Amygdala (tissue), 56 donors: ENCODE measurements at regions not wholly inside any gene's neighbourhood (a gene's known extent, or its start where the extent isn't known, plus 50 kb on each side); places are given as distances from the start of the nearest gene placed in this dataset.
"Not testable (repeated sequence)": the region's sequence is repeated elsewhere in the genome, so short reads cannot be mapped to it uniquely, and the experiment has no call there.

ENCODE experiments used
- DNase-seq, 56 donors: peaks; one replicate each; lab custom pipeline; 2025; lab: John Stamatoyannopoulos, UW

- DNase-seq = no peak
Measured at GRCh38 chr2:39933196-39933595, 154.1 kb upstream of the THUMPD2 start.

- DNase-seq = no peak
Measured at GRCh38 chr2:39932198-39932597, 153.1 kb upstream of the THUMPD2 start.

DNA sequence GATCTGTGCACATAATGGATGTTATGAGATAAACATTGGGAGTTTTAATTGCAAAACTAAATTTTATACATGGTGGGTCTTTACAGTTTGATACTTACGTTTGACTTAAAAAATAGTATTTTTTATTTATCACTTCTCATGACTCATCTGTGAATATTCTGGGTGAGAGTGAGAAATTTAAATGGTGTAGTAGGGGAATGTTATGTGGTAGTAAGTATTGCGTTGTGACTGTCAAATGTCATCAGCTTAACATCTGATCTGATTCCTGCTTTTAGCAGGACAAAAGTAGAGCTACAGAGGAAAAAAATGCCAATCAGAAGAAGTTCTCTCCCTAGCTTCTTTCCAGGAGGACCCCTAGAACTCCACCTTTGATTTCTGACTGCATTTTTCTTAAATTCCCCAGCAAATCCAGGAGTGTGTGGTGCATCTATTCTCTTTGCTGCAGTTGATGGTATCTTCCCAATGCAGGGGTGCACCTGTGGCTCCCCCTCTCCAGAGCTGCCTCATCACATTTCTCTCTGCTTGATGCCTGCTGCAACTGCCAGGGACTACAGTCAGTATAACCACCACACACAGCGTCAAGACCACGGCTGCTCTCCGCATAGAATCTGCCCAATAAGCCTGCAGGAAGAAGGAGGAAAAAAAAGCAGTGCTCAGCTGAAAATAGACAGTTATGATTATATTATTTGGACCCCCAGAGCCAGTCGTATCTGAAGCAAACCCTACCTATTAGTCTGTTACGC lies 151.3 kb upstream of the THUMPD2 start:
- DNase-seq = no peak

DNA sequence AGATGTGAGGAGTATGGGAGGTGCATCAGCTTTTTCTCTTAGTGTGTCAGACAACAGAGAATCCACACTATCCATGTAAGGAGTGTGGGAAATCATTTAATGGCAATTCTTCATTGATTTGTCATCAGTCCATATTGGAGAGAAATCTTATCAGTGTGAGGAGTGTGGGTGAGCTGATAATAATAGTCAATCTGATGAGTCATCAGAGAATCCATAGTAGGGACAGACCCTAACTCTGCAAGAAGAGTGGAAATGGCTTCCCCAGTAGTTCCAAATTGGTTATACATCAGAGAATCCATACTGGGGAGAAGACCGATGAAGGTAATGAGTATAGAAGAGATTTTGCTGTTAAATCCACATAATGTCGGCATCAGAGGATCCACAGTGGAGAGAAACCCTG lies 150.5 kb upstream of the THUMPD2 start:
- no peak for DNase-seq

GRCh38 chr2:39925312-39925711 lies 146.3 kb upstream of the THUMPD2 start:
- no peak for DNase-seq

DNA sequence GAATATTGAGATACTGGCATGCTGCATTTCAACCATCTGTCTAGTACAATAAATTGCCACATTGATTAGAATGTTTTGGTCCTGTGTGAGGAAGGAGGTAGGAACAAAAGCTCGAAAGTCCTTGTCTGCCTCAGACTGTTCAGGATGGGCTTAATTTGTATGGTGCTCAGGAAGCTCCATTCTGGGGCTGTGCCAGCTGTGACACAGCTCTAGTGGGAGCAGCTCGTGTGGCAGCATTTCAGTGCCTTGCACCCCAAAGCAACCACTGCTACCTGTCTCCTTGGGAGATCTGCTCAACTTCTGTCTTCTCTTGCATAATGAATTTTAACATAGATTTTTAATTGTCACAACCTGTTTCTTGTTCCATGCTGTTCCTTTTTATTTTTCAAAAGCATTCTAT lies 144.4 kb upstream of the THUMPD2 start:
- DNase-seq = no peak

- no peak for DNase-seq
Measured at GRCh38 chr2:39922679-39923405, 143.8 kb upstream of the THUMPD2 start.

- no peak for DNase-seq
Measured at GRCh38 chr2:39920307-39920801, 141.3 kb upstream of the THUMPD2 start.

DNA sequence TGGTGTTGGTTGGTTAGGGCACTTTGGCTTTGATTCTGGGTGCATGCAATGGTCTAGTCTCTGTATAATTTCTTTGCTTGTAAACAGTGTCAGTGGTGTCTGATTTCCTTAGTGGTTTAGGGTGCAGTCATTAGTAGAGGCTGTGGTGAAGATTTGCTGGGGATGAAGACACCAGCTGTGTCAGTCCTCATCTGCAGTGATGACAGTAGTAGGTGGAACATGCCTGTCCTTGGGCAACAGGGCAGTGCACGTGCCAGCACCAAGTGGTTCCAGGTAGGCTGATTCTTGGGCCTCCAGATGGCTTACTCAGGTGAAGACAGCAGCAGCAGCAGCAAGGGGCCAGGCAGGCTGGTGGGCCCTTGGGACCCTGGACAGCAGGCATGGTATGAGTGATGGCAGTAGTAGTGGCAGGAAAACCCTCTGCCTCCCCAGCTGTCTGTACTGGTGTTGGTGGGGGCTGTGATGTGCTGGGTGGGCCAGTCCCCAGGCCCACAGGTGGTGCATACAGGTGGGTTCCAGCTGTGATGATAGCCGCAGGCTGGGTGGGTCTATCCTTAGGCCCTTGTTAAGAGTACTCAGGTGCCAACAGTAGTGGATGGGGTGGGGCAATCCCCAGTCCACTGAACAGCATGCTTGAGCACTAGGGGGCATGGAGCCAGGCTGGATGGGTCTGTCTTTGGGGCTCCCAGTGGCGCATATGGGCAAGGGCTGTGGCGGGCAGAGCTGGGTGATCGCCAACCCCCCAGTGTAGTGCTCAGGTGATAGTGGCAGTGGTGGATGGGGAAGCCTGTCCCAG lies 140.7 kb upstream of the THUMPD2 start:
- no peak for DNase-seq

GRCh38 chr2:39918886-39919285 lies 139.8 kb upstream of the THUMPD2 start:
- no peak for DNase-seq

DNA sequence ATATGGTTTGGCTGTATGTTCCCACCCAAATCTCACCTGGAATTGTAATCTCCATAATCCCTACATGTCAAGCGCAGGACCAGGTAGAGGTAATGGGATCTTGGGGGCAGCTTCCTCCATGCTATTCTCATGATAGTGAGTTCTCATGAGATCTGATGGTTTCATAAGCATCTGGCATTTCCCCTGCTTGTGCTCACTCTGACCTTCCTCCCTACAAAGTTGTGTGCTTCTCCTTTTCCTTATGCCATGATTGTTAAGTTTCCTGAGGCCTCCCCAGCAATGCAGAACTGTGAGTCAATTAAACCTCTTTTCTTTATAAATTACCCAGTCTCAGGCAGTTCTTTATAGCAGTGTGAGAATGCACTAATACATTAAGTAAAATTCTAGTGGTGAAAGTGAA lies 138.3 kb upstream of the THUMPD2 start:
- DNase-seq = not testable (repeated sequence)

- DNase-seq = no peak
Measured at GRCh38 chr2:39914949-39915348, 135.9 kb upstream of the THUMPD2 start.

DNA sequence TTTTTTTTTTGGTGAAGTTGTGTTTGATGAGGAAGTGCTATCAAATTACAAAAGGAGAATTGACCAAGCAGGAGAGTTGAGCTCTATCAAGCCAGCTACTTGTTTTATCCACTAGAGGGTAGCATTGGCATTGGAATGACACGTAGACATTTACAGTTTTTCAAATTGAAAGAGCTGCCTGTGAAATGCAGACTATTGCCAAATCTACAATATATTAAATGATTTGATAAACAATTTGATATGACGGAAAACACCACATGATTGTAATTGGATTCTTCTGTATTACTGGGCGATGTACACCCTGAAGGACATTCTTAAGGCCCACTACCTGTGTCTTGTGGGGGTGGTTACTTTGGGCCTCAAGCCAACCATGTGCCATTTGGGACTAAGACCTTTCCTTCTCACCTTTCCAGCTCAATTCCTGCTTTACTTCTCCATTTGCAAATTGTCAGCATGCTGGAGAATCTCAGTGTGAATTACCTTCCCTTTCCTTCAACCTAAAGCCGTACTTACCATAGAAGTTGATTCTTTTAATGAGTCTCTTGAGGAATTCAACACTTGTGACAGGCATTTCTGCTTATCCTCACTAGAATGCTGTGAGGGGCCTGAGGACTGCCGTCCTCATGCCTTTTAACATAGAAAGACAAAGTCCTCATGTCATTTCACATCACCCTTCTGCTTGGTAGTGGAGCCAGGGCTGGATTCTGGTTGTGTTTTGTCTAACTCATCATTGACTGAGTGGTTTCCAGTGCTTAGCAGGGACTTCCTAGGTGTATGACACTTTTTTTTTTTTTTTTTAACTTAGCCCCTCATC lies 134.8 kb upstream of the THUMPD2 start:
- peak in 3 of 56 donors; percentile 1 to 20 (median 11) for DNase-seq

GRCh38 chr2:39902103-39902502 lies 123.0 kb upstream of the THUMPD2 start:
- no peak for DNase-seq

DNA sequence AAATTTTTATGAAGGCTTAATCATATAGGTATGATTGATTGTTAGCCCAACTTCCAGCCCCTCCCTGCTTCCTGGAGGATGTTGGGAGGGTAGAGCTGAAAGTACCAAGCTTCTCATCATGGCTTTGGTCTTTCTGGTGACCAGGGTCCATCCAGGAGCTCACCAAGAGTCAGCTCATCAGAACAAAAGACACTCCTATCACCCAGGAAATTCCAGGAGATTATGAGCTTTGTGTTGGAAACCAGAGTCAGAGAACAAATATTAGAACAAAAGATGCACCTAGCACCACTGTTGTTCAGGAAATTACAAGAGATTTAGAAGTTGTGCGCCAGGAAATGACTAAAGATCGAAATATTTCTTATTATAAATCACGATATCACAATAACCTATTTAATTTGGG lies 119.9 kb upstream of the THUMPD2 start:
- DNase-seq = no peak

- DNase-seq = no peak
Measured at GRCh38 chr2:39897273-39897672, 118.2 kb upstream of the THUMPD2 start.

- DNase-seq = no peak
Measured at GRCh38 chr2:39894082-39894481, 115.0 kb upstream of the THUMPD2 start.

DNA sequence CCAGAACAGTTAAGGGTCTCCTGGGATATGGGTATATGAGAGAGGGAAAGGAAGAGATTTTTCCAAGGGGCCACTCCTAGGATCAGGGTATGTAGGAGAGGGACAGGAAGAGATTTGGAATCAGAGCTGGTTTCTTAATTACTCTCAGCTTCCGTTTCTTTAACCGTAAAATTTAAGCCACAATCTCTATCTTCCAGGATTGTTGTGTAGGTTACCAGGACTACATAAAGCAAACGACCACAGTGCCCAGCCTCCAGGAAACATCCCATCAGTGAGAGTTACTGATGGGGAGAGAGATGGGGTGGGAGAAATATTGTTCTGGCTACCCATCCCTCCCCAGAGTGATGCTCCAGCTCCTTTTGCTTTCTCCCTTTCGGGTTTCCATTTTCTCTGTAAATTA lies 114.6 kb upstream of the THUMPD2 start:
- DNase-seq = no peak

- no peak for DNase-seq
Measured at GRCh38 chr2:39881948-39882347, 102.9 kb upstream of the THUMPD2 start.

GRCh38 chr2:39881494-39881893 lies 102.4 kb upstream of the THUMPD2 start:
- DNase-seq = no peak
